GM12878 (cell line): ENCODE measurements at regions not wholly inside any gene's neighbourhood (a gene's known extent, or its start where the extent isn't known, plus 50 kb on each side); places are given as distances from the start of the nearest gene placed in this dataset.

Experiments used
- EP300 ChIP-seq, 2 experiments: fragments of 150-350 bp in 1 of 2; IDR thresholded peaks; 2 replicates each; pipeline ENCODE4 v1.6.1; 2011 to 2012; ENCODE audit warnings: low read depth in 2 of 2, low read length in 2 of 2, borderline replicate concordance in 1 of 2, improper control_type of control experiment in 1 of 2, inconsistent platforms in 1 of 2; ENCODE audit not compliant: control insufficient read depth in 1 of 2
- RCOR1 ChIP-seq: conservative IDR thresholded peaks from 2 replicates; pipeline ENCODE4 v1.6.1; 2012; ENCODE audit warnings: low read depth, low read length, improper control_type of control experiment
- SMC3 ChIP-seq: IDR thresholded peaks from 2 replicates; pipeline ENCODE4 v1.6.1; 2011; ENCODE audit warnings: low read length, improper control_type of control experiment, borderline replicate concordance
- TF ChIP-seq, protein P1 (sequence below): fragments of 450-650 bp; IDR thresholded peaks from 2 replicates; pipeline ENCODE4 v1.6.1; 2017; ENCODE audit warnings: mild to moderate bottlenecking
- TF ChIP-seq, protein P2 (sequence below): IDR thresholded peaks from 2 replicates; pipeline ENCODE4 v1.6.1; 2011; ENCODE audit warnings: borderline replicate concordance, low read depth, mild to moderate bottlenecking, moderate library complexity, low read length; ENCODE audit not compliant: insufficient read depth, poor library complexity, severe bottlenecking
- TF ChIP-seq, protein P3 (sequence below): fragments of 150-350 bp; IDR thresholded peaks from 2 replicates; pipeline ENCODE4 v1.6.1; 2016; ENCODE audit warnings: low read depth, low read length
- TF ChIP-seq, protein P4 (sequence below), 3 experiments: IDR thresholded peaks in 2 of 3; conservative IDR thresholded peaks in 1 of 3; 2 replicates each; pipeline ENCODE4 v1.5.1; 2011; ENCODE audit warnings: low read depth in 3 of 3, low read length in 3 of 3, mild to moderate bottlenecking in 3 of 3, control low read depth in 2 of 3, moderate library complexity in 2 of 3, inconsistent platforms in 1 of 3, mixed read lengths in 1 of 3; ENCODE audit not compliant: control insufficient read depth in 2 of 3, insufficient read depth in 1 of 3; ENCODE audit errors: extremely low read depth in 1 of 3
- TF ChIP-seq, protein P5 (sequence below): IDR thresholded peaks from 2 replicates; pipeline ENCODE4 v1.6.1; 2012; ENCODE audit warnings: low read depth, low read length, improper control_type of control experiment
- TF ChIP-seq, protein P6 (sequence below): IDR thresholded peaks from 2 replicates; pipeline ENCODE4 v1.6.1; 2012; ENCODE audit warnings: low read depth, low read length, improper control_type of control experiment

DNA sequence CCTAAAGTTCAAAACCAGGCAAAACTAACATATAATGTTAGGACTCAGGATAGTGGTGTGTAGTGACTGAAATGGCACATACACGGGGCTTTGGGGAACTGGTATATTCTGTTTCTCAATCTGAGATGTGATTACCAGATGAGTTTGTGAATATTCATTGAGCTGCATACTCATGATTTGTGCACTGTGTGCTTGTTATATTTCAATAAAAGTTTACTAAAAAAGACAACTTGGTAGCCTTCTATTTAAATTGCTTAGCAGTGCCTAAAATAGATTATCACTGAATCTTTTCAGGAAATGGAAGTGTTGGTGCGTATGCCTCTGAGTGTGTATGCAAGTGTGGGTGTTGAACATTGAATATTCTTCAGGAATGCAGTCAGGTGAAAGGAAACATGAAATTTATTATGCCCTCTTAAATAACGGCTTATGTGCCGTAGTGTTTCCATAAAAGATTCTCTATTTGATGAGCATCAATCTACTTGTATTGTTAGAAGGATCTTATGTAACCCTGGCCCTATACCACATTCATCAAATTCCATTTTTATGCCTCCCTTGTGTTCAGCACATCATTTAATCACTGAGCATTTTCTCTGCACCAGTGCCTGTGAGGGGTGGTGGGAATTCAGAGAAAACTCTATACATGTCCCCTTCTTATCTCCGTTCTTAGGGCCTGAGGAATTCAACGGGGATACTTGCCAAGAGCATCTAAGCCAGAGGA lies 82.6 kb upstream of the AUTS2 start:
- TF ChIP-seq RCOR1: no peak
- TF ChIP-seq, protein P1, sequence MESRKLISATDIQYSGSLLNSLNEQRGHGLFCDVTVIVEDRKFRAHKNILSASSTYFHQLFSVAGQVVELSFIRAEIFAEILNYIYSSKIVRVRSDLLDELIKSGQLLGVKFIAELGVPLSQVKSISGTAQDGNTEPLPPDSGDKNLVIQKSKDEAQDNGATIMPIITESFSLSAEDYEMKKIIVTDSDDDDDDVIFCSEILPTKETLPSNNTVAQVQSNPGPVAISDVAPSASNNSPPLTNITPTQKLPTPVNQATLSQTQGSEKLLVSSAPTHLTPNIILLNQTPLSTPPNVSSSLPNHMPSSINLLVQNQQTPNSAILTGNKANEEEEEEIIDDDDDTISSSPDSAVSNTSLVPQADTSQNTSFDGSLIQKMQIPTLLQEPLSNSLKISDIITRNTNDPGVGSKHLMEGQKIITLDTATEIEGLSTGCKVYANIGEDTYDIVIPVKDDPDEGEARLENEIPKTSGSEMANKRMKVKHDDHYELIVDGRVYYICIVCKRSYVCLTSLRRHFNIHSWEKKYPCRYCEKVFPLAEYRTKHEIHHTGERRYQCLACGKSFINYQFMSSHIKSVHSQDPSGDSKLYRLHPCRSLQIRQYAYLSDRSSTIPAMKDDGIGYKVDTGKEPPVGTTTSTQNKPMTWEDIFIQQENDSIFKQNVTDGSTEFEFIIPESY: no peak
- TF ChIP-seq, protein P2, sequence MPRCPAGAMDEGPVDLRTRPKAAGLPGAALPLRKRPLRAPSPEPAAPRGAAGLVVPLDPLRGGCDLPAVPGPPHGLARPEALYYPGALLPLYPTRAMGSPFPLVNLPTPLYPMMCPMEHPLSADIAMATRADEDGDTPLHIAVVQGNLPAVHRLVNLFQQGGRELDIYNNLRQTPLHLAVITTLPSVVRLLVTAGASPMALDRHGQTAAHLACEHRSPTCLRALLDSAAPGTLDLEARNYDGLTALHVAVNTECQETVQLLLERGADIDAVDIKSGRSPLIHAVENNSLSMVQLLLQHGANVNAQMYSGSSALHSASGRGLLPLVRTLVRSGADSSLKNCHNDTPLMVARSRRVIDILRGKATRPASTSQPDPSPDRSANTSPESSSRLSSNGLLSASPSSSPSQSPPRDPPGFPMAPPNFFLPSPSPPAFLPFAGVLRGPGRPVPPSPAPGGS: no peak
- no peak for TF ChIP-seq SMC3
- TF ChIP-seq, protein P3, sequence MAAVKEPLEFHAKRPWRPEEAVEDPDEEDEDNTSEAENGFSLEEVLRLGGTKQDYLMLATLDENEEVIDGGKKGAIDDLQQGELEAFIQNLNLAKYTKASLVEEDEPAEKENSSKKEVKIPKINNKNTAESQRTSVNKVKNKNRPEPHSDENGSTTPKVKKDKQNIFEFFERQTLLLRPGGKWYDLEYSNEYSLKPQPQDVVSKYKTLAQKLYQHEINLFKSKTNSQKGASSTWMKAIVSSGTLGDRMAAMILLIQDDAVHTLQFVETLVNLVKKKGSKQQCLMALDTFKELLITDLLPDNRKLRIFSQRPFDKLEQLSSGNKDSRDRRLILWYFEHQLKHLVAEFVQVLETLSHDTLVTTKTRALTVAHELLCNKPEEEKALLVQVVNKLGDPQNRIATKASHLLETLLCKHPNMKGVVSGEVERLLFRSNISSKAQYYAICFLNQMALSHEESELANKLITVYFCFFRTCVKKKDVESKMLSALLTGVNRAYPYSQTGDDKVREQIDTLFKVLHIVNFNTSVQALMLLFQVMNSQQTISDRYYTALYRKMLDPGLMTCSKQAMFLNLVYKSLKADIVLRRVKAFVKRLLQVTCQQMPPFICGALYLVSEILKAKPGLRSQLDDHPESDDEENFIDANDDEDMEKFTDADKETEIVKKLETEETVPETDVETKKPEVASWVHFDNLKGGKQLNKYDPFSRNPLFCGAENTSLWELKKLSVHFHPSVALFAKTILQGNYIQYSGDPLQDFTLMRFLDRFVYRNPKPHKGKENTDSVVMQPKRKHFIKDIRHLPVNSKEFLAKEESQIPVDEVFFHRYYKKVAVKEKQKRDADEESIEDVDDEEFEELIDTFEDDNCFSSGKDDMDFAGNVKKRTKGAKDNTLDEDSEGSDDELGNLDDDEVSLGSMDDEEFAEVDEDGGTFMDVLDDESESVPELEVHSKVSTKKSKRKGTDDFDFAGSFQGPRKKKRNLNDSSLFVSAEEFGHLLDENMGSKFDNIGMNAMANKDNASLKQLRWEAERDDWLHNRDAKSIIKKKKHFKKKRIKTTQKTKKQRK: no peak
- TF ChIP-seq, protein P4, sequence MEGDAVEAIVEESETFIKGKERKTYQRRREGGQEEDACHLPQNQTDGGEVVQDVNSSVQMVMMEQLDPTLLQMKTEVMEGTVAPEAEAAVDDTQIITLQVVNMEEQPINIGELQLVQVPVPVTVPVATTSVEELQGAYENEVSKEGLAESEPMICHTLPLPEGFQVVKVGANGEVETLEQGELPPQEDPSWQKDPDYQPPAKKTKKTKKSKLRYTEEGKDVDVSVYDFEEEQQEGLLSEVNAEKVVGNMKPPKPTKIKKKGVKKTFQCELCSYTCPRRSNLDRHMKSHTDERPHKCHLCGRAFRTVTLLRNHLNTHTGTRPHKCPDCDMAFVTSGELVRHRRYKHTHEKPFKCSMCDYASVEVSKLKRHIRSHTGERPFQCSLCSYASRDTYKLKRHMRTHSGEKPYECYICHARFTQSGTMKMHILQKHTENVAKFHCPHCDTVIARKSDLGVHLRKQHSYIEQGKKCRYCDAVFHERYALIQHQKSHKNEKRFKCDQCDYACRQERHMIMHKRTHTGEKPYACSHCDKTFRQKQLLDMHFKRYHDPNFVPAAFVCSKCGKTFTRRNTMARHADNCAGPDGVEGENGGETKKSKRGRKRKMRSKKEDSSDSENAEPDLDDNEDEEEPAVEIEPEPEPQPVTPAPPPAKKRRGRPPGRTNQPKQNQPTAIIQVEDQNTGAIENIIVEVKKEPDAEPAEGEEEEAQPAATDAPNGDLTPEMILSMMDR (IDR thresholded peaks at IDR 0.05 in 2 of 3, conservative IDR thresholded peaks at IDR 0.05 in 1 of 3; ENCODE audit: control insufficient read depth in 2 of 3, extremely low read depth in 1 of 3, insufficient read depth in 1 of 3, low read depth in 3 of 3, low read length in 3 of 3): no peak
- TF ChIP-seq EP300 (IDR thresholded peaks at IDR 0.05; ENCODE audit: borderline replicate concordance in 1 of 2, control insufficient read depth in 1 of 2, low read depth in 2 of 2, low read length in 2 of 2): no peak
- TF ChIP-seq, protein P5, sequence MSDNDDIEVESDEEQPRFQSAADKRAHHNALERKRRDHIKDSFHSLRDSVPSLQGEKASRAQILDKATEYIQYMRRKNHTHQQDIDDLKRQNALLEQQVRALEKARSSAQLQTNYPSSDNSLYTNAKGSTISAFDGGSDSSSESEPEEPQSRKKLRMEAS: no peak
- TF ChIP-seq, protein P6, sequence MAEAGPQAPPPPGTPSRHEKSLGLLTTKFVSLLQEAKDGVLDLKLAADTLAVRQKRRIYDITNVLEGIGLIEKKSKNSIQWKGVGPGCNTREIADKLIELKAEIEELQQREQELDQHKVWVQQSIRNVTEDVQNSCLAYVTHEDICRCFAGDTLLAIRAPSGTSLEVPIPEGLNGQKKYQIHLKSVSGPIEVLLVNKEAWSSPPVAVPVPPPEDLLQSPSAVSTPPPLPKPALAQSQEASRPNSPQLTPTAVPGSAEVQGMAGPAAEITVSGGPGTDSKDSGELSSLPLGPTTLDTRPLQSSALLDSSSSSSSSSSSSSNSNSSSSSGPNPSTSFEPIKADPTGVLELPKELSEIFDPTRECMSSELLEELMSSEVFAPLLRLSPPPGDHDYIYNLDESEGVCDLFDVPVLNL: no peak
